Spleen (tissue), 7 donors: ENCODE measurements at regions not wholly inside any gene's neighbourhood (a gene's known extent, or its start where the extent isn't known, plus 50 kb on each side); places are given as distances from the start of the nearest gene placed in this dataset.

ENCODE experiments used
- POLR2A ChIP-seq, 3 donors: fragments of 450-650 bp; IDR thresholded peaks; one replicate each; pipeline ENCODE4 v1.5.1; 2017; ENCODE audit warnings: antibody characterized with exemption in 3 of 3, mild to moderate bottlenecking in 1 of 3
- POLR2AphosphoS5 ChIP-seq, 3 donors: sonication (generic); formaldehyde crosslinking; IDR thresholded peaks; one replicate each; pipeline ENCODE4 v1.5.1; 2017; ENCODE audit warnings: antibody characterized with exemption in 3 of 3
- TF ChIP-seq, protein P1 (sequence below), 11 experiments: fragments of 200-600 bp in 7 of 11; fragments of 450-650 bp in 4 of 11; sonication (generic) in 4 of 11; IDR thresholded peaks in 8 of 11; conservative IDR thresholded peaks in 3 of 11; 1 replicate in 7 of 11; 2 replicates in 4 of 11; pipeline versions ENCODE4 v1.4.0 to v1.8.0; 2016 to 2021; ENCODE audit warnings: antibody characterized with exemption in 11 of 11, inconsistent platforms in 4 of 11, mild to moderate bottlenecking in 1 of 11
- donor health status: DM: no; HTN: no; CAD: no; lungs with moderate emphysema.
- donor health status: DM: no; HTN: no; CAD: no.
- donor health status: DM: no; HTN: no; CAD: no.

DNA sequence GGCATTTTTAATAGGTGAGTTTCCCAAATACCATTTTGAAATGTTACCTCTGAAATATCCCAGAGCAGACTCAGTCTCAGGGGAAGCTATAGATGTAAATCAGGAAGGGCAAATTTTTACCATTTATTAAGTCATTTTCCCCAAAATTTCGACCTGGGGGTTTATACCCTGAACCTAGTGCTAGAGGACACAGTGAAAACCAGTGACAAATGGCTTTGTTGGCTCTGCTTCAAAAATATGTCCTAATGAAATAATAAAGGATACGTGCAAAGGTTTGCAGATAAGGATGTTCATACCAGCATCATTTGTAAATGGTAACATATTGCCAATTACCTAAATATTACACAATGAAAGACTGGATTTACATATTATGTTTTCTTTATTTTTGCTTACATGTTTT, 546.7 kb upstream of the ADAMTS9 start:
- TF ChIP-seq POLR2A (IDR thresholded peaks at IDR 0.05) (no peak), POLR2AphosphoS5 (IDR thresholded peaks at IDR 0.05) (no peak)
- TF ChIP-seq, protein P1, sequence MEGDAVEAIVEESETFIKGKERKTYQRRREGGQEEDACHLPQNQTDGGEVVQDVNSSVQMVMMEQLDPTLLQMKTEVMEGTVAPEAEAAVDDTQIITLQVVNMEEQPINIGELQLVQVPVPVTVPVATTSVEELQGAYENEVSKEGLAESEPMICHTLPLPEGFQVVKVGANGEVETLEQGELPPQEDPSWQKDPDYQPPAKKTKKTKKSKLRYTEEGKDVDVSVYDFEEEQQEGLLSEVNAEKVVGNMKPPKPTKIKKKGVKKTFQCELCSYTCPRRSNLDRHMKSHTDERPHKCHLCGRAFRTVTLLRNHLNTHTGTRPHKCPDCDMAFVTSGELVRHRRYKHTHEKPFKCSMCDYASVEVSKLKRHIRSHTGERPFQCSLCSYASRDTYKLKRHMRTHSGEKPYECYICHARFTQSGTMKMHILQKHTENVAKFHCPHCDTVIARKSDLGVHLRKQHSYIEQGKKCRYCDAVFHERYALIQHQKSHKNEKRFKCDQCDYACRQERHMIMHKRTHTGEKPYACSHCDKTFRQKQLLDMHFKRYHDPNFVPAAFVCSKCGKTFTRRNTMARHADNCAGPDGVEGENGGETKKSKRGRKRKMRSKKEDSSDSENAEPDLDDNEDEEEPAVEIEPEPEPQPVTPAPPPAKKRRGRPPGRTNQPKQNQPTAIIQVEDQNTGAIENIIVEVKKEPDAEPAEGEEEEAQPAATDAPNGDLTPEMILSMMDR (IDR thresholded peaks at IDR 0.05 in 8 of 11, conservative IDR thresholded peaks at IDR 0.05 in 3 of 11), result no peak
